ENCODE measurements at regions not wholly inside any gene's neighbourhood (a gene's known extent, or its start where the extent isn't known, plus 50 kb on each side); places are given as distances from the start of the nearest gene placed in this dataset.
"Not testable (repeated sequence)": the region's sequence is repeated elsewhere in the genome, so short reads cannot be mapped to it uniquely, and the experiment has no call there.

- TF ChIP-seq POLR2A (IDR thresholded peaks at IDR 0.05) (no peak), CTCF (IDR thresholded peaks at IDR 0.05) (peak in 1 of 2 donors; percentile 3), EP300 (IDR thresholded peaks at IDR 0.05) (no peak), POLR2AphosphoS5 (IDR thresholded peaks at IDR 0.05) (no peak)
- Histone ChIP-seq H3K9me3 (no peaks in the 10 kb centered on the region), H3K36me3 (no peaks in the 10 kb centered on the region), H3K4me1 (peaks cover 17% of the 10 kb centered on the region), H3K27ac (no peak overlapping the region), H3K27me3 (peaks cover 41% of the 10 kb centered on the region), H3K4me3 (peak overlapping the region; percentile 50)
- WGBS = 33% methylated on average over 20 of the region's 40 CpGs
- DNase-seq (ENCODE audit: low spot score in 2 of 2) = no peak
These were observed 62.2 kb downstream of the CCNE1 start for GRCh38 chr19:29873801-29874575.

DNA sequence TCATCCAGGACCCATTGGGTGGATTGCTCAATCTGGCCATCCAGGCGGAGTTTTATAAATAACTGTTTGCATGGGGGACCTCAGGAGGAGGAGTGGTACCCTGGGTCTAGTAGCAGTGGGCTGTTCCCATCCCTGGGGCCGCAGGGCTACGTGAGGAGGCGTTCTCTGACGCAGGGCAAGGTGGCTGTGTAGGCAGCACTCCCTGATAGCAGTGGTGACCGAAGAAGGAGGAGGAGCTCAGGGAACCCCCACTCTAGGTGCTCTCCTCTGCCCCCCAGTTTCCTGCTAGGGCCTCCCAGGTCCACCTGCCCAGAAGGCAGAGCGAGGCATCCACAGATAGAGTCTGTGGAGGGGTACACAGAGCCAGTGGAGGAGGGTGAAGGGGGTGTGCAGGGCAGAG lies 64.1 kb downstream of the CCNE1 start:
- H3K27ac ChIP-seq = no peak overlapping the region
- no peak overlapping the region for H3K4me3 ChIP-seq
- no peaks in the 10 kb centered on the region for H3K9me3 ChIP-seq
- H3K4me1 ChIP-seq = peaks cover 20% of the 10 kb centered on the region
- no peak for TF ChIP-seq CTCF (IDR thresholded peaks at IDR 0.05)
- no peak for TF ChIP-seq EP300 (IDR thresholded peaks at IDR 0.05)
- no peak for TF ChIP-seq POLR2AphosphoS5 (IDR thresholded peaks at IDR 0.05)
- TF ChIP-seq POLR2A (IDR thresholded peaks at IDR 0.05) = no peak
- WGBS = 84% methylated on average over 3 of the region's 7 CpGs
- peaks cover 48% of the 10 kb centered on the region for H3K27me3 ChIP-seq
- H3K36me3 ChIP-seq = no peaks in the 10 kb centered on the region
- DNase-seq (ENCODE audit: low spot score in 2 of 2) = peak in 1 of 2 donors; percentile 56

- no peaks in the 10 kb centered on the region for H3K9me3 ChIP-seq
- peaks cover 47% of the 10 kb centered on the region for H3K27me3 ChIP-seq
- no peak overlapping the region for H3K4me3 ChIP-seq
- no peak overlapping the region for H3K27ac ChIP-seq
- H3K36me3 ChIP-seq = no peaks in the 10 kb centered on the region
- DNase-seq (ENCODE audit: low spot score in 2 of 2) = peak in 1 of 2 donors; percentile 35
- H3K4me1 ChIP-seq = peaks cover 20% of the 10 kb centered on the region
- no peak for TF ChIP-seq POLR2A (IDR thresholded peaks at IDR 0.05)
- TF ChIP-seq EP300 (IDR thresholded peaks at IDR 0.05) = no peak
- no peak for TF ChIP-seq POLR2AphosphoS5 (IDR thresholded peaks at IDR 0.05)
- TF ChIP-seq CTCF (IDR thresholded peaks at IDR 0.05) = no peak
- 54% methylated on average over 6 of the region's 6 CpGs for WGBS
These were observed 64.6 kb downstream of the CCNE1 start for GRCh38 chr19:29876414-29876813.

DNA sequence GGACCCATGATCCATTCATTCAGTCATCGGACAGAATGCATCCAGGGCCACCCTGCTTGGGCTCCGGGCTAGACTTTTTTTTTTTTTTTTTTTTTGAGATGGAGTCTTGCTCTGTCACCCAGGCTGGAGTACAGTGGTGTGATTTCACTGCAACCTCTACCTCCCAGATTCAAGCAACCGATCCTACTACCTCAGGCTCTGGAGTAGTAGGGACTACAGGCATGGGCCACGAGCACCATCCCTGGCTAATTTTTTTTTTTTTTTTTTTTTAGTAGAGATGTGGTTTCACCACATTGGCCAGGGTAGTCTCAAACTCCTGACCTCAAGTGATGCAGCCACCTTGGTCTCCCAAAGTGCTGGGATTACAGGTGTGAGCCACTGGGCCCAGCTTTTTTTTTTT lies 65.1 kb downstream of the CCNE1 start:
- 79% methylated on average over 4 of the region's 4 CpGs for WGBS
- H3K27ac ChIP-seq; DNase-seq (ENCODE audit: low spot score in 2 of 2); H3K9me3 ChIP-seq; H3K4me3 ChIP-seq; H3K36me3 ChIP-seq: not testable (repeated sequence)
- Histone ChIP-seq H3K4me1 (peaks cover 20% of the 10 kb centered on the region), H3K27me3 (peaks cover 45% of the 10 kb centered on the region)

DNA sequence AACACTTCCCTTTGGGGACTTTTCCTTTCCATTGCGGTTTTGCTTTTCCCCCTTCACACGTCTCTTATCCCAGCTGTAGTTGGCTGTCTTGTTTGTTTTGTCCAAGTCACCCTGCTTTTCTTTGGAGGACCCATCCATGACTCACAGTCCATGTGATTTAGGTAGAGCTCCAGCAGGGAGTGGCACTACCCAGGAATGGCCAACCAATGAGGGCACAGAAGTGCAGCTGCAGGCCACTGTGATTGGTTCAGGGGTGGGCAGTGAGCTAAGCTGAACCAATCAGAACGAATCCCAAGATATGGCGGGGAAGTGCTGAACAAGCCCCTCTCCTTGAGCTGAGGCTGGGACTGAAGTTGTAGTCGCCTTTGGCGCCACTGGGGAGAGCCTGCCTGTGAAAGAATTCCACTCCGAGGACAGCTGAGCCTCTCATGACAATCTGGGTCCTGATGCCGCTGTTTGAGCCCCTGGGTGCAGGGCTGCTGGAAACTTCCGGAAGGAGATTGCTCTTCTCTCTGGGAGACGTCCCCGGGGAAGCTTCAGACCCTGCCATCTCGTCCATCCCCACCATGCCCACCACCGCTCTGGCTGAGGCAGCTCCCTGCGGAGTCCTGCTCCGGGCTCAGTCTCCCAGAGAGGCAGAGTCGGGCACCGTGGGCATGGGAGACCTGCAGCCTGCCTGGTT lies 62.9 kb upstream of the URI1 start:
- Histone ChIP-seq H3K9me3 (no peaks in the 10 kb centered on the region), H3K27me3 (peaks cover 23% of the 10 kb centered on the region), H3K36me3 (no peaks in the 10 kb centered on the region), H3K4me1 (peaks cover 2% of the 10 kb centered on the region), H3K4me3 (no peak overlapping the region), H3K27ac (no peak overlapping the region)
- WGBS = 64% methylated on average over 8 of the region's 17 CpGs
- TF ChIP-seq POLR2AphosphoS5 (IDR thresholded peaks at IDR 0.05) (no peak), EP300 (IDR thresholded peaks at IDR 0.05) (no peak), CTCF (IDR thresholded peaks at IDR 0.05) (no peak), POLR2A (IDR thresholded peaks at IDR 0.05) (no peak)
- DNase-seq (ENCODE audit: low spot score in 2 of 2) = no peak
